Suprapubic skin (tissue), 4 donors: ENCODE measurements at regions not wholly inside any gene's neighbourhood (a gene's known extent, or its start where the extent isn't known, plus 50 kb on each side); places are given as distances from the start of the nearest gene placed in this dataset.
"Not testable (repeated sequence)": the region's sequence is repeated elsewhere in the genome, so short reads cannot be mapped to it uniquely, and the experiment has no call there.

Source experiments
- DNase-seq, 2 donors: peaks; one replicate each; pipeline ENCODE4 v3.0.0-alpha.2; 2019; ENCODE audit warnings: low spot score in 2 of 2
- H3K27ac ChIP-seq: fragments of 200-600 bp; sonication (generic); one replicate; pipeline ENCODE4 v1.5.1; 2019
- H3K27me3 ChIP-seq: fragments of 200-600 bp; sonication (generic); one replicate; pipeline ENCODE4 v1.5.1; 2019
- H3K36me3 ChIP-seq: fragments of 200-600 bp; sonication (generic); one replicate; pipeline ENCODE4 v1.5.1; 2019
- H3K4me1 ChIP-seq: fragments of 200-600 bp; sonication (generic); one replicate; pipeline ENCODE4 v1.5.1; 2019
- H3K4me3 ChIP-seq: fragments of 200-600 bp; sonication (generic); one replicate; pipeline ENCODE4 v1.5.1; 2019; ENCODE audit warnings: mild to moderate bottlenecking
- H3K9me3 ChIP-seq: fragments of 200-600 bp; sonication (generic); one replicate; pipeline ENCODE4 v1.5.1; 2019
- EP300 ChIP-seq: sonication (generic); formaldehyde crosslinking; IDR thresholded peaks from one replicate; pipeline ENCODE4 v1.6.1; 2017; ENCODE audit warnings: antibody characterized with exemption
- POLR2A ChIP-seq, 2 donors: fragments of 450-650 bp; IDR thresholded peaks; one replicate each; pipeline ENCODE4 v1.6.1; 2017; ENCODE audit warnings: antibody characterized with exemption in 2 of 2, mild to moderate bottlenecking in 2 of 2, moderate library complexity in 2 of 2
- POLR2AphosphoS5 ChIP-seq, 3 donors: sonication (generic); formaldehyde crosslinking; IDR thresholded peaks; one replicate each; pipeline ENCODE4 v1.6.1; 2017; ENCODE audit warnings: antibody characterized with exemption in 3 of 3
- WGBS: methylation state at CpG from one replicate; pipeline ENCODE4 v1.1.5; 2018; 5-methylcytosine and 5-hydroxymethylcytosine counted together
- TF ChIP-seq, protein P1 (sequence below), 2 donors: fragments of 200-600 bp in 1 of 2; fragments of 450-650 bp in 1 of 2; sonication (generic) in 1 of 2; IDR thresholded peaks; one replicate each; pipeline ENCODE4 v1.5.1; 2016 to 2019; ENCODE audit warnings: antibody characterized with exemption in 2 of 2, mild to moderate bottlenecking in 1 of 2, moderate library complexity in 1 of 2

- TF ChIP-seq, protein P1, sequence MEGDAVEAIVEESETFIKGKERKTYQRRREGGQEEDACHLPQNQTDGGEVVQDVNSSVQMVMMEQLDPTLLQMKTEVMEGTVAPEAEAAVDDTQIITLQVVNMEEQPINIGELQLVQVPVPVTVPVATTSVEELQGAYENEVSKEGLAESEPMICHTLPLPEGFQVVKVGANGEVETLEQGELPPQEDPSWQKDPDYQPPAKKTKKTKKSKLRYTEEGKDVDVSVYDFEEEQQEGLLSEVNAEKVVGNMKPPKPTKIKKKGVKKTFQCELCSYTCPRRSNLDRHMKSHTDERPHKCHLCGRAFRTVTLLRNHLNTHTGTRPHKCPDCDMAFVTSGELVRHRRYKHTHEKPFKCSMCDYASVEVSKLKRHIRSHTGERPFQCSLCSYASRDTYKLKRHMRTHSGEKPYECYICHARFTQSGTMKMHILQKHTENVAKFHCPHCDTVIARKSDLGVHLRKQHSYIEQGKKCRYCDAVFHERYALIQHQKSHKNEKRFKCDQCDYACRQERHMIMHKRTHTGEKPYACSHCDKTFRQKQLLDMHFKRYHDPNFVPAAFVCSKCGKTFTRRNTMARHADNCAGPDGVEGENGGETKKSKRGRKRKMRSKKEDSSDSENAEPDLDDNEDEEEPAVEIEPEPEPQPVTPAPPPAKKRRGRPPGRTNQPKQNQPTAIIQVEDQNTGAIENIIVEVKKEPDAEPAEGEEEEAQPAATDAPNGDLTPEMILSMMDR (IDR thresholded peaks at IDR 0.05): no peak
- TF ChIP-seq POLR2A (IDR thresholded peaks at IDR 0.05): no peak
- TF ChIP-seq POLR2AphosphoS5 (IDR thresholded peaks at IDR 0.05): no peak
- no peak for TF ChIP-seq EP300
- no peaks in the 10 kb centered on the region for H3K27me3 ChIP-seq
- H3K9me3 ChIP-seq: no peaks in the 10 kb centered on the region
- no peak overlapping the region for H3K4me3 ChIP-seq
- H3K4me1 ChIP-seq: no peaks in the 10 kb centered on the region
- DNase-seq: no peak
- no peaks in the 10 kb centered on the region for H3K36me3 ChIP-seq
- no peak overlapping the region for H3K27ac ChIP-seq
- 62% methylated on average over 8 of the region's 9 CpGs for WGBS
Measured at GRCh38 chr19:20276011-20276731, 109.2 kb downstream of the ZNF486 start.

DNA sequence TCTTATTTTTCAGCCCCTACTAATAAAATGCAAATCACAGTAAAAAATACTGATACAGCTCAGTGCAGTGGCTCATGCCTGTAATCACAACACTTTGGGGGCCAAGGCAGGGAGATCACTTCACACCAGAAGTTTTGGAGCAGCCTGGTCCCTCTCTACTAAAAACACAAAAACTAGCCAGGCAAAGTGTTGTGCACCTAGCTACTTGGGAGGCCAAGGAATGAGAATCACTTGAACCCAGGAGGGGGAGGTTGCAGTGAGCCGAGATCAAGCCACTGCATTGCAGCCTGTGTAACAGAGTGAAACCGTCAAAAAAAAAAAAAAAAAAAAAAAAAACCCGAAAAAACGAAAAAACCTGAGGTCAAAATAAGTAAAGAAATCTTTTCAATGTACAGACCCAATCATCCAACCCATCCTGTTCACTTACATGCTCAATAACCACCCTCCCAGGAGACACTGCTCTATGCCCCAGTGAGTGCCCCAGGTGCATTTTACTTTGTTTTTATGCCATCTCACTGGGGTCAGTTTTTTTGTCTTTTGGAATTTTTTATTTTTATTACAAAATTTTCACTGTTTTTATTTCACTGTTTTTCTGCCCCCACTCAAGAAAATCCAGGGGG is 107.0 kb downstream of the ZNF486 start:
- Histone ChIP-seq H3K36me3 (no peaks in the 10 kb centered on the region), H3K4me3 (no peak overlapping the region), H3K27me3 (no peaks in the 10 kb centered on the region), H3K27ac (no peak overlapping the region), H3K4me1 (no peaks in the 10 kb centered on the region), H3K9me3 (no peaks in the 10 kb centered on the region)
- DNase-seq: no peak
- no peak for TF ChIP-seq POLR2A (IDR thresholded peaks at IDR 0.05)
- TF ChIP-seq, protein P1 (IDR thresholded peaks at IDR 0.05): no peak
- no peak for TF ChIP-seq POLR2AphosphoS5 (IDR thresholded peaks at IDR 0.05)
- TF ChIP-seq EP300: no peak
- 67% methylated on average over 4 of the region's 4 CpGs for WGBS

GRCh38 chr19:20273376-20273775 is 106.4 kb downstream of the ZNF486 start:
- TF ChIP-seq, protein P1 (IDR thresholded peaks at IDR 0.05): no peak
- no peak for DNase-seq
- Histone ChIP-seq H3K9me3 (no peaks in the 10 kb centered on the region), H3K4me1 (no peaks in the 10 kb centered on the region), H3K27me3 (no peaks in the 10 kb centered on the region), H3K36me3 (no peaks in the 10 kb centered on the region), H3K4me3 (no peak overlapping the region), H3K27ac (no peak overlapping the region)
- WGBS: 16% methylated on average over 3 of the region's 3 CpGs

- H3K4me1 ChIP-seq, H3K27ac ChIP-seq, H3K9me3 ChIP-seq, H3K36me3 ChIP-seq, H3K4me3 ChIP-seq, DNase-seq, H3K27me3 ChIP-seq: not testable (repeated sequence)
- WGBS: 99% methylated on average over 8 of the region's 8 CpGs
Measured at GRCh38 chr19:20272627-20273010, 105.6 kb downstream of the ZNF486 start.

- WGBS: 79% methylated on average over 7 of the region's 7 CpGs
Measured at GRCh38 chr19:20271927-20272626, 105.1 kb downstream of the ZNF486 start.

DNA sequence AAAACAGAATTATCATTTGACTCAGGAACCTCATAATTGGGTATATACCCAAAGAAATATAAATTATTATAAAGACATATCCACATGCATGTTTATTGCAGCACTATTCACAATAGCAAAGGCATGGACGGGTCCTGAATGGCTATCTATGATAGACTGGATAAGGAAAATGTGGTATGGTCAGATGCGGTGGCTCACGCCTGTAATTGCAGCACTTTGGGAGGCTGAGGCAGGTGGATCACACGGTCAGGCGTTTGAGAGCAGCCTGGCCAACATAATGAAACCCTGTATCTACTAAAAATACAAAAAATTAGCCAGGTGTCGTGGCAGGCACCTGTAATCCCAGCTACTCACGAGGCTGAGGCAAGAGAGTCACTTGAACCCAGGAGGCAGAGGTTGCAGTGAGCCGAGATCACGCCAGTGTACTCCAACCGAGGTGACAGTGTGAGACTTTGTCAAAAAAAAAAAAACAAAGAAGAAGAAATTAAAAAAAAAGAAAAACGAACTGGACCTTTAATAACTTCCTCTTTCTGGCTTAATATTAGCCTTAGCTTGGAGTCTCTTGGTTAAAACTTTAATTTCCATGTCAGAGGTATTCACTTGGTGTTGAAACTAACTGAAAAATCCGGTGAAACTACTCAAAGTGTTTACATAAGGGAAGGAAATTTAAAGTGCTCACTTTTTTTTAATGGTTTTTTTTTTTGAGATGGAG is 104.4 kb downstream of the ZNF486 start:
- Histone ChIP-seq H3K27ac (no peak overlapping the region), H3K27me3 (no peaks in the 10 kb centered on the region), H3K9me3 (no peaks in the 10 kb centered on the region), H3K36me3 (no peaks in the 10 kb centered on the region), H3K4me1 (no peaks in the 10 kb centered on the region), H3K4me3 (no peak overlapping the region)
- 73% methylated on average over 12 of the region's 12 CpGs for WGBS
- TF ChIP-seq, protein P1 (IDR thresholded peaks at IDR 0.05): no peak
- no peak for TF ChIP-seq EP300
- no peak for TF ChIP-seq POLR2A (IDR thresholded peaks at IDR 0.05)
- no peak for TF ChIP-seq POLR2AphosphoS5 (IDR thresholded peaks at IDR 0.05)
- no peak for DNase-seq

More at GRCh38 chr19:20271927-20272626, 105.1 kb downstream of the ZNF486 start:
- not testable (repeated sequence) for H3K4me1 ChIP-seq, H3K4me3 ChIP-seq, H3K36me3 ChIP-seq, H3K27me3 ChIP-seq, DNase-seq, H3K27ac ChIP-seq, H3K9me3 ChIP-seq
